Cardiac muscle cell (in vitro differentiated cells and primary cell): ENCODE measurements at regions not wholly inside any gene's neighbourhood (a gene's known extent, or its start where the extent isn't known, plus 50 kb on each side); places are given as distances from the start of the nearest gene placed in this dataset.
A peak's percentile ranks its signal among the peaks of the same experiment; 100 is the strongest.

Experiments used
- DNase-seq, 2 donors: peaks; one replicate each; pipeline versions ENCODE4 v3.0.0 to v3.0.0-alpha.2; 2010 to 2017; ENCODE audit warnings: low read depth in 1 of 2, low spot score in 1 of 2
- H3K27ac ChIP-seq: fragments of 200-600 bp; sonication (generic); 2 replicates; pipeline ENCODE4 v1.5.1; 2016
- H3K27me3 ChIP-seq: fragments of 200-600 bp; sonication (generic); 2 replicates; pipeline ENCODE4 v1.6.0; 2016; ENCODE audit warnings: control low read depth
- H3K36me3 ChIP-seq: fragments of 200-600 bp; sonication (generic); 2 replicates; pipeline ENCODE4 v1.5.1; 2016; ENCODE audit warnings: control low read depth
- H3K4me1 ChIP-seq: fragments of 200-600 bp; sonication (generic); 2 replicates; pipeline ENCODE4 v1.8.1; 2017; ENCODE audit warnings: low read depth, mild to moderate bottlenecking, mixed run types
- H3K4me3 ChIP-seq: fragments of 200-600 bp; sonication (generic); 2 replicates; pipeline ENCODE4 v1.5.1; 2016; ENCODE audit warnings: mild to moderate bottlenecking
- H3K9me3 ChIP-seq: fragments of 200-600 bp; sonication (generic); 2 replicates; pipeline ENCODE4 v1.5.1; 2017; ENCODE audit warnings: low read depth, mild to moderate bottlenecking, control low read depth
- TF ChIP-seq, protein P1 (sequence below): IDR thresholded peaks from 2 replicates; pipeline ENCODE4 v1.5.1; 2012; ENCODE audit warnings: low read depth, mild to moderate bottlenecking, low read length

DNA sequence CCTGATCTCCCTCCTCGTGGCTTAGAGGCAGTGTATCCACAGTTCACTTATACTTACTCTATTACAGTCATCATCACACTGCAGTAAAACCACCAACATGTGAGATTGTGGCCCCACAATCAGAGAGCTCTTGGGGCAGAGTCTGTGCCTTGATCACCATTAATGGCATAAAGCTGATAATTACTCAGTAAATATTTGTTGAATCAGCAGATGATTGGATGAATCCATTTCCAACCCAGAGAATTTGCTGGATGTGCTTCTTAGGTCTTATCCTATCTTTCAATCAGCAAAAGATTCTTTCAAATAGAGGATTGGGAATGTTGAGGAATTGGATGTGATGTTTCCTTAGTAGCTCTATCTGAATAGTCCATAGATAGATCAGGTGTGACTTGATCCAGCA lies 88.8 kb upstream of the PITX1 start:
- no peak for DNase-seq
- Histone ChIP-seq H3K4me3 (no peak overlapping the region), H3K36me3 (no peaks in the 10 kb centered on the region), H3K4me1 (peaks cover 12% of the 10 kb centered on the region), H3K27me3 (peaks cover 60% of the 10 kb centered on the region), H3K9me3 (no peaks in the 10 kb centered on the region), H3K27ac (no peak overlapping the region)
- TF ChIP-seq, protein P1, sequence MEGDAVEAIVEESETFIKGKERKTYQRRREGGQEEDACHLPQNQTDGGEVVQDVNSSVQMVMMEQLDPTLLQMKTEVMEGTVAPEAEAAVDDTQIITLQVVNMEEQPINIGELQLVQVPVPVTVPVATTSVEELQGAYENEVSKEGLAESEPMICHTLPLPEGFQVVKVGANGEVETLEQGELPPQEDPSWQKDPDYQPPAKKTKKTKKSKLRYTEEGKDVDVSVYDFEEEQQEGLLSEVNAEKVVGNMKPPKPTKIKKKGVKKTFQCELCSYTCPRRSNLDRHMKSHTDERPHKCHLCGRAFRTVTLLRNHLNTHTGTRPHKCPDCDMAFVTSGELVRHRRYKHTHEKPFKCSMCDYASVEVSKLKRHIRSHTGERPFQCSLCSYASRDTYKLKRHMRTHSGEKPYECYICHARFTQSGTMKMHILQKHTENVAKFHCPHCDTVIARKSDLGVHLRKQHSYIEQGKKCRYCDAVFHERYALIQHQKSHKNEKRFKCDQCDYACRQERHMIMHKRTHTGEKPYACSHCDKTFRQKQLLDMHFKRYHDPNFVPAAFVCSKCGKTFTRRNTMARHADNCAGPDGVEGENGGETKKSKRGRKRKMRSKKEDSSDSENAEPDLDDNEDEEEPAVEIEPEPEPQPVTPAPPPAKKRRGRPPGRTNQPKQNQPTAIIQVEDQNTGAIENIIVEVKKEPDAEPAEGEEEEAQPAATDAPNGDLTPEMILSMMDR, result no peak

DNA sequence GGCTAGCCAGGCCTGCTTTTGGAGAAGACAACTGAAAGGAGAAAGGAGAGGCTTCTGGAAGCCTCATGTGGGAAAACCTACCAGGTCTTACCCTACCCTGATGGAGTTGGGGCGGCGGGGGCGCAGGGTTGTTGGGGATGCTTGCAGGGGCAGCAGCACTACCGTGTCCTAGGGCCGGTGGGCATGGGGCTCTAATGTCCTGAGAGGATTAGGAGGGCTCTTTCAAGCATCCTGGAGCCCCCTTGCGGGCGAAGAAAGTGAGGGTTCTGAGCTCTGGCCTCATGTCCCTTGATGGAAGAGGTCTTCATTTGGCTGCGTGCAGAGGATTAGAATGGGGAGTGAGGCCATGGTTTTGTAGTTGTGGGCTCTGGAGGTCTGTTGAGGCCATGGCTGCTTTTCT lies 86.9 kb upstream of the PITX1 start:
- H3K9me3 ChIP-seq, result no peaks in the 10 kb centered on the region
- no peak overlapping the region for H3K27ac ChIP-seq
- DNase-seq, result no peak
- peaks cover 12% of the 10 kb centered on the region for H3K4me1 ChIP-seq
- no peak overlapping the region for H3K4me3 ChIP-seq
- TF ChIP-seq, protein P1, result no peak
- no peaks in the 10 kb centered on the region for H3K36me3 ChIP-seq
- H3K27me3 ChIP-seq, result peaks cover 48% of the 10 kb centered on the region

DNA sequence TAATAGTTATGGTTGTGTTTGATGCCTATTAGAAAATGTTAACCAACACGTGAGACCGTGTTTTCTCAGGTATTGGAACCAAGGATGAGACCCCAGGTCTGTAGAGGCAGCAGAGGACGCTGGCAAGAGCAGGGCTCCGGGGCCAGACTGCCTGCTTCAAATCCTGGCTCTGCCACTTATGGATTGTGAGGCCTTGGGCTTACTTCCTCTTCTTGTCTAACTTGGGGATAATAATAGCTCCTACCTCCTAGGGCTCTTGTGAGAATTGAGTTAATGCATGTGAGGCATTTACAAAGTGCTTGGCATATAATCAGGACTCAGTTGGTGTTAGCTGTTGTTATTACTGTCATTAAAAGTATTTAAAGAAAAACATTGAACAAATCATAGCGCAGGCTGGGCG lies 85.5 kb upstream of the PITX1 start:
- H3K27me3 ChIP-seq, result peaks cover 45% of the 10 kb centered on the region
- peaks cover 17% of the 10 kb centered on the region for H3K4me1 ChIP-seq
- DNase-seq, result peak in 1 of 2 donors; percentile 66
- H3K4me3 ChIP-seq, result no peak overlapping the region
- no peaks in the 10 kb centered on the region for H3K9me3 ChIP-seq
- TF ChIP-seq, protein P1, result no peak
- no peaks in the 10 kb centered on the region for H3K36me3 ChIP-seq
- H3K27ac ChIP-seq, result no peak overlapping the region

DNA sequence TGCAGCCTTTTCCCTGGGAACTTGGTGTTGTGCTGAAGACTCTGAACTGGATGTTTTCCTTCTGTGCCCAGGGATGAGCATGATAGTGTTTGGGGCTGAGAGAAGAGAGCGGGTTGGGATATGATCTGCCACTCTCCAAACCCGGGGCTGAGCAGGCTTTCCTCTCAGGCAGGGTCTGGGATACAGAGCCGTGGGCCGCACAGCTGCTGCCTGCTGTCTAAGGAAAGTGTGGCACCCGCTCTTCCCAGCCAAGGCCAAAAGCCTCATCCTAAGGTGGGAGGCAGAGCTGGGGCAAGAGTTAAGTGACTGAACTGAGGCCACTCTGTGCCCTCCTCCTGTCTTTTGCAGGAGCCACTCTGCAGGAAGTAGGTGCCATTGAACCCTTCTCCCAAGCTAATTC lies 83.6 kb upstream of the PITX1 start:
- no peaks in the 10 kb centered on the region for H3K9me3 ChIP-seq
- DNase-seq, result no peak
- TF ChIP-seq, protein P1, result no peak

DNA sequence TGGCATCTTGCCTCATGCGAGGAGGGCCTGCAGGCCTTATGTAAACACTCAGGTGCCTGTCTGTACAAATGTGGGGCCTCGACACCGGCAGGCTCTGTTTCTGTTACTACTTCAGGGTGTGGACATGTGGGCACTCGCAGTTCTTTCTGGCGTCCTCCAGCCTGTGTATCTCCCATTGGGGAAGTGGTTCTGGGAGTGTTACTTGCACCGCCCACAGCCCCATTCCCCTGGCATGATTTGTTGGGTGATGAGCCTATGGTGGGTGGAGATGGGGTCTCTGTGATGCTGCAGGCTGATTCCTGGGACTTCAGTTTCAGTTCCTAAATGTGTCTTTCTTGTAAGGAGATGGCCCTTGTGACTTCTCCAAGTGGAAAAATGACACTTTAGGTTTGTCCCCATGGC lies 82.1 kb upstream of the PITX1 start:
- Histone ChIP-seq H3K36me3 (no peaks in the 10 kb centered on the region), H3K4me3 (no peak overlapping the region), H3K9me3 (no peaks in the 10 kb centered on the region), H3K27ac (no peak overlapping the region), H3K27me3 (peaks cover 45% of the 10 kb centered on the region), H3K4me1 (peaks cover 17% of the 10 kb centered on the region)
- DNase-seq, result no peak
- TF ChIP-seq, protein P1, result no peak

More for the DNA sequence above, 83.6 kb upstream of the PITX1 start:
- H3K36me3 ChIP-seq, result no peaks in the 10 kb centered on the region
- H3K4me1 ChIP-seq, result peaks cover 17% of the 10 kb centered on the region
- no peak overlapping the region for H3K4me3 ChIP-seq
- H3K27me3 ChIP-seq, result peaks cover 38% of the 10 kb centered on the region
- H3K27ac ChIP-seq, result no peak overlapping the region

DNA sequence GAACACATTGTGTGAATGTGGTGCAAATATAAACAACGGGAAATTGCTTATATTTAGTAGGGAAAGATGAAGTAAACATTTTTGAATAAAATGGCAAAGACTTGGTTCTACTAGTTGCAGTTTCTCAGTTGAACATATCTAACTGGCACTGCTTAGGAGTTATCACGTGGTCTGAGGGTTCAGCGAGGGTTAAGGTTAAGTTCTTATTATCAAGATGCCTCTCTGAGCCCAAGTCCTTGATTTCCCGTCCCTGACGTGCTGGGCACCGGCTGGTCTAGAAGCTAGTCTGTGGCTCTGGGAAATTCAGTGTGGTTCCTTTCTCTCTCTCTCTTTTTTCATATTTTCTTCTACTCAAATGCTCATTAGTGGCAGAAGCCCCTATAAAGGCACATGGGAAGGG lies 81.6 kb upstream of the PITX1 start:
- Histone ChIP-seq H3K27me3 (peaks cover 49% of the 10 kb centered on the region), H3K36me3 (no peaks in the 10 kb centered on the region), H3K27ac (no peak overlapping the region), H3K4me3 (no peak overlapping the region), H3K4me1 (peaks cover 17% of the 10 kb centered on the region), H3K9me3 (no peaks in the 10 kb centered on the region)
- TF ChIP-seq, protein P1, result no peak
- DNase-seq, result no peak
